NCI-H226 (cell line): ENCODE measurements at regions not wholly inside any gene's neighbourhood (a gene's known extent, or its start where the extent isn't known, plus 50 kb on each side); places are given as distances from the start of the nearest gene placed in this dataset.
A peak's percentile ranks its signal among the peaks of the same experiment; 100 is the strongest.

Experiments used
- DNase-seq: peaks from one replicate; pipeline ENCODE4 v3.0.0-alpha.2; 2015

GRCh38 chr20:50381075-50381732, 129.0 kb upstream of the PTPN1 start:
- DNase-seq: no peak

DNA sequence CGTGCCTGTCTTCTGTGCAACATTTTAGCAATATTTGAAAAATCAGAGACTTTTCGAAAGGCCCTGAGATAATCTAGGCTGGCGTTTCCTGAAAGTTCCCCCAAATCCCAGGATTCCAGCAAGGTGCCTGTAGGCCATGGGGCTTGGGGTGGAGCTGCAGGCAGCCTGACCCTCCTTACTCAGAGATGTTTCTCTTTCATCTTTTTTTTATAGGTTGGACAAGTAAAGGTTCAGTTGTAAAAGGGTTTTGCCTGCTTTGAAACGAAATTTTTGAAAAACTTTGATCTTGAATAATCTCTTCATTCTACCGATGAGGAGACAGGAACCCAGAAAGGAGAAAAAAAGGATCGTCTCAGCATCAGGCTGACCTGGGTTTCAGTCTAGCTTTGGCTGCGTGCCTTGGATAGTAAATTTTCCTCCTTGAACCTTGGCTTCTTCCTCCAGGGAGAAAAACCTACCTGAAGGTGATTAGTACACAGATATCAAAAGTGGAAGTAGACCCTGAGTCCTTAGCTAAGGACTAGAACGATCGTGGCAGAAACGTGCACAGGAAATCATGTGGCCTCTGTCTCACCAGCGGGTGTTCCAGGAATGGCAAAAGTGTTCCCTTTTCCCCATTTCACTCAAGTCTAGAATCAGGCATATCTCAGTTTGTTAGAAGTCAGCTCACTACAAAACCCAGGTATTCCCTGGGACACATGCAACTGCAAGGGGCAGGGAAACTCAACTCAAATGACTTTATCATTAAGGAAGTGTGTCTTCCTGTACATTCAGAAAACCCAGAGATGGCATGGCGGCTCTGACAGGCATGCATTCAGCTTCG, 128.2 kb upstream of the PTPN1 start:
- DNase-seq: no peak

GRCh38 chr20:50385733-50386640, 124.2 kb upstream of the PTPN1 start:
- no peak for DNase-seq

GRCh38 chr20:50386641-50386960, 123.6 kb upstream of the PTPN1 start:
- no peak for DNase-seq

- no peak for DNase-seq
Measured at GRCh38 chr20:50387218-50387995, 122.8 kb upstream of the PTPN1 start.

GRCh38 chr20:50387996-50388332, 122.2 kb upstream of the PTPN1 start:
- peak; percentile 93 for DNase-seq

DNA sequence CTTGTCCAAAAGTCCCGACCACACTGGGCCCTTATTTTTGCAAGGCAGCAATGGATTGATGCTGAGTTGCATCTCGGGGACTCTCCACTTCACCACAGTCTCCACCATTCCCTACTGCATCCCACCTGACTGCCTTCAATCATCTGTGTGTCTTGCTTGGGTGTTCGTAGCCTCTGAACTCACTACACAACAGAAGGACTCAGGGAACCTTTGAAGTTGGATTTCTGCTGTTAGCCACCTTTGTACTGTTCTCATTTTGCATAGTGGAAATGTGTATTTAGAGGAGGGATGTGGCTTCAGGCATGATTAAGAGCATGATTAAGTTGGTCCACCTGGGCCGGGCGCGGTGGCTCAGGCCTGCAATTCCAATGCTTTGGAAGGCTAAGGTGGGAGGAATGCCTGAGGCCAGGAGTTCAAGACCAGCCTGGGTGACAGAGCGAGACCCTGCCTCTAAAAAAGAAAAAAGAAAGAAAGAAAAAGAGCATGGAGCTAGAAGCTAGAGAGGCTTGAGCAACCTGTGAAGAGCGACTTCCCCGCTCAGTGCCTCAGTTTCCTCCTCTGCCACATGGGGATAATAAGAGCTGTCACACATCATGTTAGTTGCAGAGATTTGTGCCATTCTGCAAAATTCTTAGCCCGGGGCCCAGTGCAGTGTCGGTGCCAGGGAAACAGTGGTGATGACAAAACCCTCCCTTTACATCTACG, 121.3 kb upstream of the PTPN1 start:
- DNase-seq: no peak

DNA sequence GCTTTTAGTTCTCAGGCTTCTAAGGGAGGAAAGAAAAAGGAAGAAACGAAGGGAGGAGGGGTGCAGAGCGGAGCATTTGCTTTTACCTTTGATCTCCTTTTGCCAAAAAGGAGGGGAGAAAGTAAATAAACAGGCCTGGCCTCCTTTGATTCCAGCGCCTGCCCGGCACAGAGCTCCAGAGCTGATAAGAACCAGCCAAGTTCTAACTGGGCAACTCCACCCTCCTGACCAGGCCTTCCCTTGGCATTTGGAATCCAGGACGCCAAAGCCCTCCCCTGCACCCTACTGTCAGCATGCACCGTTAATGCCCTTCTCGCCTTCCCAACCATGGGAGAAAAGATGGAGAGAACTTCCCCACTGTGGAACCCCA, 120.8 kb upstream of the PTPN1 start:
- peak; percentile 82 for DNase-seq

GRCh38 chr20:50389808-50390684, 120.1 kb upstream of the PTPN1 start:
- no peak for DNase-seq

- DNase-seq: no peak
Measured at GRCh38 chr20:50390685-50391443, 119.3 kb upstream of the PTPN1 start.

GRCh38 chr20:50391444-50392137, 118.6 kb upstream of the PTPN1 start:
- no peak for DNase-seq

- no peak for DNase-seq
Measured at GRCh38 chr20:50392138-50392866, 117.9 kb upstream of the PTPN1 start.

GRCh38 chr20:50393242-50393641, 116.9 kb upstream of the PTPN1 start:
- no peak for DNase-seq

GRCh38 chr20:50393990-50394561, 116.1 kb upstream of the PTPN1 start:
- no peak for DNase-seq

- no peak for DNase-seq
Measured at GRCh38 chr20:50394569-50394968, 115.6 kb upstream of the PTPN1 start.

DNA sequence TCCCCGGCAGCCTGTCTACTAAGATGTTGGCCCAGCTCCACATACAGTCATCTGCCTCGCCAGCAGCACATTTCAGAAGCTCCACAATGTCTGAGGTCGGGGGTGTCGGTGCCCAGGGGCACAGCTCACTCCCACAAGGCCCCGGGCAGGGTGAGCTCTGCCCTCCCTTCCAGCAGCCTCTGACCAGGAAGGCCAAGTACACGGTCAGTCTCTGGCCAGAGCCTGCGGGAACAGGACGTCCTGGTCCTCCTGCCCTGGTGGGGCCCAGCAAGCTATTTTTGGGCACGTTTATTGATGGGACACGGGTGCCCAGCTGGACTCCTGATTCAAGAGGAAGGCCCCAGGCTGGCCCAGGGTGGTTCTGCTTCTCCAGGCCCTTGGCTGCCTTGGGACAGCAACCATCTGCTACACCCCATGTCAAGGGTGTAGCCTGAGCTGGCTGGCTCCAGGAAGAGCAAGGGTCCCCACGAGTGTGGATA, 114.9 kb upstream of the PTPN1 start:
- DNase-seq: peak; percentile 90

DNA sequence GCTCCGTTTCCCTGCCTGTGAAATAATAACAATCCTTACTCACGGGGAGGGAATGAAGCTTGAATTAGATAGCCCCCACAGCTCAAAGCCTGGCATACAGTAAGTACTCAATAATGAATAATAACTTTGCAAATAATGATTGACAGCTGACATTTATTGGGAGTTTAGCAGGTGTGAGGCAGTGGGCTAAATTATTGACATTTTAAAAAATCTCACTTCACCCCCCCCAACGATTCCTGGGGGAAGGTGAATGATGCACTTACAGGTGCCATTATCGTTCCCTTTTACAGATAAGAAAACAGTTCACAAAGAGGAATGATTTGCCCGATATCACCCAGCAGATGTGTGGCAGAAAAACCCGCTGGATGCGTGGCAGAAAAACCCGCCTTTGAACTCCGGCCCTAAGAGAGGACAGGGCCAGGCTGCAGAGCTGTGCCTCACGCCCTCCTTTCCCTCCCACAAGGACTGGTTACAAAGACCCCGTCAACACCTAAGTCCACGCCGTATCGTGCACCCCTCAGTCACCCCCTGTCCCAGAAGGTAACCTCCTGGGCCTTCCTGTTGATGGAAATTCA, 114.2 kb upstream of the PTPN1 start:
- no peak for DNase-seq

GRCh38 chr20:50396623-50397022, 113.6 kb upstream of the PTPN1 start:
- DNase-seq: no peak
